HG03521 (cell line): ENCODE measurements at regions not wholly inside any gene's neighbourhood (a gene's known extent, or its start where the extent isn't known, plus 50 kb on each side); places are given as distances from the start of the nearest gene placed in this dataset.

Experiments
- ATAC-seq: cut with Tn5 transposase; IDR thresholded peaks from one replicate; pipeline ENCODE4 v1.9.1; 2021; ENCODE audit warnings: mild to moderate bottlenecking, moderate library complexity; ENCODE audit not compliant: unreplicated experiment

- ATAC-seq, result no peak
Measured at GRCh38 chr1:38370716-38371504, 324.3 kb upstream of the POU3F1 start.

GRCh38 chr1:38365242-38365641 is 318.6 kb upstream of the POU3F1 start:
- no peak for ATAC-seq

DNA sequence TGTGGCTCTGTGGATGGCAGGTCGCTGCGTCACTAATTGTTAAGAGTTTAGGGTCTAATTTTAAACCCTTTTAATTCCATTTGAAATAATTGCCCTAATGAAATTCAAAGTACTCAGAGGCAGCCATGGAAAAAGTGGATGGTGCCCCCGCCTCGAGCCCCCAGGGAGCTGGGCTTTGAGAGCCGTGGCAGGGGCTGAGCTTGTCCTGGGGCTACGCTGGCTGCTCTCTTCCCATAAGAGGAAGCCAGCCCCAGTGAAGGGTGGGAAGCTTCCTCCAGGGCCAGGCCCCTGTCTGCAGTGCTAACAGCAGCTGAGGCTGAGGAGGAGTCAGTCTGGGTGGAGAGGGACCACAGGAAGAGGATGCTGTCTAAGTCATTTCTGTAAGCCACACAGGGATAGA is 315.0 kb upstream of the POU3F1 start:
- no peak for ATAC-seq

- no peak for ATAC-seq
Measured at GRCh38 chr1:38360807-38361206, 314.2 kb upstream of the POU3F1 start.

- ATAC-seq, result no peak
Measured at GRCh38 chr1:38353956-38354355, 307.4 kb upstream of the POU3F1 start.

DNA sequence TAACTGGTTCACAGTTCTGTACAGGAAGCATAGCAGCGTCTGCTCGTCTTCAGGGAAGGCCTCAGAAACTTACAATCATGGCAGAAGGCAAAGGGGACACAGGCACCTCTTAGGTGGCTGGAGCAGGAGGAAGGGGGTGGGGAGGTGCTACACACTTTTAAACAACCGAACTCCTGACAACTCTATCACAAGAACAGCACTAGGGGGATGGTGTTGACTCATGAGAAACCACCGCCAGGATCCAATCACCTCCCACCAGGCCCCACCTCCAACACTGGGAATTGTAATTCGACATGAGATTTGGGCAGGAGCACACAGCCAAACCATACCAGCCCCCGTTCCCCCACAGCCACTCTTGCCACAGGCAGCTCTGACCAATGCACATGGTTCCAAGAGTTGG is 306.3 kb upstream of the POU3F1 start:
- no peak for ATAC-seq

DNA sequence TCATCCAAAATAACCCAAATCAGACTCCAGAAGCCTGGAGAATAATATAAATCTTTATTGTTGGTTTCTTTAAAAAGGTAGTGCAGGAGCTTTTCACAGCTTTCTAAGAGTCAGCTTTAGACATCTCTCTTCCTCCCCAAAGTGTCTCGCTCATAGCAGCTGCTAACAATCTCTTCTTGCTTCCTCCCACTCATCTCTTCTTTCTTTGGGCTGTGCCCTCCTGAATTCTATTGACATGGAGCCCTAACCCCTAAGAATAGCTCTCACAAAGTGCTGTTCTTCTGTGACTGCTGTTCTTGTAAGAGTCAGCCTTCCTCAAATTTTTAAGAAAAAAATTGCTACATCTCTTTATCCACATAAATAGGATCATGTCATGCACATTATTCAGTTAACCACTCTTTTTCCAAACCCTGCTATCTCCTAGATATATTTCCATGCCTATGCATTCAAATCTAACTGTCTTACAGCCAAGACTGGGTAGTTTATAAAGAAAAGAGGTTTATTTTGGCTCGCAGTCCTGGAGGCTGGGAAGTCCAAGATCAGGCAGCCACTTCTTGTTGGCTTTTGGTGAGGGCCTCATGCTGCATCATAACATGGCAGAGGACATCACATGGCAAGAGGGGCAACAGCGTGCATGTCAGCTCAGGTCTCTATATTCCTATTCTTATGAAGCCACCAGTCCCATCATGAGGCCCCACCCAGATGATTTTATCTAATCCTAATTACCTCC is 301.0 kb upstream of the POU3F1 start:
- no peak for ATAC-seq

DNA sequence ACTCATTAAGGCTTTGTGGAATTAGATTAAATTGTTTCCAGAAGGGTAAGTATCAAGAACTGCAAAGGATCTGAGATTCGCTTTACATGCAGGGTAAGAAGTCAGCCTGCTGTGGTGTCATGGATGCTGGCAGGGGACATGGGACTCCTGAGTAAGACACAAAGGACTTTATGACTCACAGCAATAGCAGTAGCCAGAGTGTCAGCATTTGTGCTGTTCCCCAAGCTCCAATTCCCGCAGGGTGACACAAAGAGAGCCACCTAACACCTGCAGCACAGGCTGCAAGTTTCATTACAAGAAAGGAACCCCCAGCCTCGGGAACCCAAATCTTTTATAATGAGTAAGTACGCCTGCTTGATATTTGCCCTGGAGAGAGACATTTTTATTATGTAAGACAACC is 298.1 kb upstream of the POU3F1 start:
- no peak for ATAC-seq

GRCh38 chr1:38341694-38342093 is 295.1 kb upstream of the POU3F1 start:
- ATAC-seq, result no peak

- no peak for ATAC-seq
Measured at GRCh38 chr1:38340409-38340808, 293.8 kb upstream of the POU3F1 start.

- no peak for ATAC-seq
Measured at GRCh38 chr1:38337711-38338110, 291.1 kb upstream of the POU3F1 start.

DNA sequence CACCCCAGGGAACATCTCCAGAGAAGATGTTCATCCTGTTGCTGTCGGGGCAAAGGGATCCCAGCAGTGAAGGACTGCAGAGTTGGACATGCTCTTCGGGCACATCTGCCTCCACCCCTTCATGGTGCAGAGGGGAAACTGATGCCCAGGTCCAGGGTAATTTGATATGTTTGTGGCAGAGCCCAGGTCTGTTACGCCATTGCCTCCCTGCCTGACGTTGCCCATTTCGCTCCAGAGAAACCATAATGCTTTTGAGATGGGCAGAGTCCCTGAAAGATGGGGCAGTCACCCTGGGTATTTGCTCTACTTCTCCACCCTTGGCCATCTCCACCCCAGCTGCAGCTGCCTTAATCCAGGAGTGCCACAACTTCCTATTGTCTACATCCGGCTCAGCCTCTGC is 290.4 kb upstream of the POU3F1 start:
- no peak for ATAC-seq

DNA sequence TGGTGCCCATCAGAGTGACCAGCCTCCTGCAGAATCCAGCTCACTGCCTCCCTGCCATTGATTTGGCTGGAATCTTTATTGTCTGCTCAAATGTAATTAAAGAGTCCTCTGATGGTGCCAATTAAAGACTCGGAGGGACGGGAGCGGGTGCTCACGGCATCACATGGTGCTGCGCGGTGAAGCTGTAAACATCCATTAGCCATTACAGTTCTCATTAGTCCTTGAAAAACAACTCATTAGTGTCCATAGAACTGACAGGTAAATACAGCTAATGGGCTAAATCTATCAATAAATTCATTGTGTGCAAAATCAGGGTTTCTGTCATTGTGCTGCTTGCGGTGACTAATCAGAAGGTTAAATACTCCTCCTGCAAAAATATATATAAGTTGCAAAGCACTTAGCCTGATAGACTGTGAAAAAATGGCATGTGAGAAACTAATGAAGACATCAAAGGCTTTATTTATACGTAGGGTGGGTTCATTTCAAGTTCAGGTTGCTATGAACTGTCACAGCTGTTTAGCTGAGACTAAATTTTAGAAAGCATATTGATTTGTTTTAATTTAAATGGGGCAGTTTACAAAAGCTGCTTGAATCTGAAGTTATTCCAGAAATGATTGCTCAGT is 289.8 kb upstream of the POU3F1 start:
- ATAC-seq, result no peak

- ATAC-seq, result no peak
Measured at GRCh38 chr1:38334930-38335592, 288.5 kb upstream of the POU3F1 start.

DNA sequence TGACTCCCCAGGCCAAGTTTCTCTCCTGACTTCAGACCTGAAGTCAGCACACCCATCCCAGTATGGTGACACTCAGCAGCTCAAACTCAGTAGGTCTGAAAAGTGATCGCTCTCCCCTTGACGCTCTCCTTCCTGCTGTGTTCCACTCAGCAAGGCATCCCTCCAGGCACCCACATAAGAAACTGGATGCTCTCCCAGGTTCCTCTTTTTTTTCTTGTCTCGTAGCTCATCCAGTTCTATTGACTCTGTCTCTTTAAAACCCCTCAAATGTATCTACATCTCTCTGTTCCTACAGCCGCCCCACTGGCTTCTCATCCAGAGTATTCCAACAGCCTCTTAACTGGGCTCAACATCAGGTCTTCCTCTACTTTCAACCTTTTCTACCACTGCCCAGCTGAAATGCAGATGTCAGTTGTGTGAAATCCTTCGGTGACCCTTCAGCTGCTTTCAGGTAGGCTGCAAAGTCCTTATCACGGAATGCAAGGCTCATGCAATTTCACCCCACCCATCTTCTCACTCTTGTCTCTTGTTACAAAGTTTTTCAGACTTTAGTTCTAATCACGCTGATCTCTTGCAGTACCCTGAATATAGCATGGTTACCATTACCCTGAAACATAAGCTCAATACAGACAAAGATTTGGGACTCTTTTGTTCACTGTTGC is 286.2 kb upstream of the POU3F1 start:
- no peak for ATAC-seq

GRCh38 chr1:38331496-38332210 is 285.1 kb upstream of the POU3F1 start:
- no peak for ATAC-seq

GRCh38 chr1:38330799-38331198 is 284.2 kb upstream of the POU3F1 start:
- no peak for ATAC-seq

DNA sequence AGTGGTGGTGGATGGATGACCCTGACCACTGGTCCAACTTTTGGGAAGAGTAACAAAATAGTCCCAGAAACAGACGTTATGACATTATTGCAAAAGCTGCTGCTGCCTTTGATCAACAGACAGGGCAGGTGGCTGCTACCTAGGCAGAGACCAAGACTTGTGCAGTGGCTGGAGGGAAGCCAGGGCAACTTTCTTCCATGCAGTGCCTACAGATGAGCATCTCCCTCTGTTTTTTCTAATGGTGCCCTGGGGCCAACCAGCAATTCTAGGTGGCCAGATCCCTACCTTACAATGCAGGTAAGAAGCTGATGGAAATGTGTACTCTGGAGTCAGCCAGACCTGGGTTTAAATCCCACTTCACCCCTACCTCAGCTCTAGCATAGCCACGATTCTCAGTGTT is 283.1 kb upstream of the POU3F1 start:
- ATAC-seq, result no peak

GRCh38 chr1:38328278-38329035 is 281.9 kb upstream of the POU3F1 start:
- ATAC-seq, result no peak

DNA sequence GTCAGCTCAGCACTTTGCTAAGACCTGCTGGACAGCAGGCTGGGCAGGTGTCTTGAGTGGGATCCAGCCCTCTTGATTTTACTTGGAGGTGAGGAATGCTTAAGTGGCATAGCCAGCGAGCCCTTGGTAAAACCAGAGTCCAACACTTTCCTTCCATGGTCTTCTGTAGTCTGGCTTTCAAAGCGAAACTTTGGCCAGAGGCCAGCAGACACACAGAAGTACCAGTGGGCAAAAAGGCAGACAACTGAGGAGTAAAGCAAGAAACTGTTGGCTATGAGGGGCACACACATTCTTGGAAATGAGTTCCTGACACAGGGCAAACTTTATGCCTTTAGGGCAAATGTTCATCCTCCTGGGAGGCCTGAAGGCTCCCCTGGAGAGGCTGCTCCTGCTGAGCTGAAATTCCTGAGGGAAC is 281.0 kb upstream of the POU3F1 start:
- ATAC-seq, result no peak
